LNCAP (cell line): ENCODE measurements at regions not wholly inside any gene's neighbourhood (a gene's known extent, or its start where the extent isn't known, plus 50 kb on each side); places are given as distances from the start of the nearest gene placed in this dataset.
A peak's percentile ranks its signal among the peaks of the same experiment; 100 is the strongest.

Experiments
- TF ChIP-seq, protein P1 (sequence below): fragments of 450-650 bp; IDR thresholded peaks from 2 replicates; pipeline ENCODE4 v1.5.1; 2017; ENCODE audit warnings: mild to moderate bottlenecking

DNA sequence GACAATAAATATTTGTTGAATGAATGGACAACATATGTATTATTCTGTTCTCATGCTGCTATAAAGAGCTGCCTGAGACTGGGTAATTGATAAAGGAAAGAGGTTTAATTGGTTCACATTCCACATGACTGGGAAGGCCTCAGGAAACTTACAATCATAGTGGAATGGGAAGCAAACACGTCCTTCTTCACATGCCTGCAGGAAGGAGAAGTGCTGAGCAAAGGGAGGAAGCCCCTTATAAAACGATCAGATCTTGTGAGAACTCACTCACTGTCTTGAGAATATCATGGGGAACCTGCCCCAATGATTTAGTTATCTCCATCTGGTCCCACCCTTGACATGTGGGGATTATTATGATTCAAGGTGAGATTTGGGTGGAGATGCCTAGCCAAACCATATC is 233.9 kb upstream of the AADAT start:
- TF ChIP-seq, protein P1, sequence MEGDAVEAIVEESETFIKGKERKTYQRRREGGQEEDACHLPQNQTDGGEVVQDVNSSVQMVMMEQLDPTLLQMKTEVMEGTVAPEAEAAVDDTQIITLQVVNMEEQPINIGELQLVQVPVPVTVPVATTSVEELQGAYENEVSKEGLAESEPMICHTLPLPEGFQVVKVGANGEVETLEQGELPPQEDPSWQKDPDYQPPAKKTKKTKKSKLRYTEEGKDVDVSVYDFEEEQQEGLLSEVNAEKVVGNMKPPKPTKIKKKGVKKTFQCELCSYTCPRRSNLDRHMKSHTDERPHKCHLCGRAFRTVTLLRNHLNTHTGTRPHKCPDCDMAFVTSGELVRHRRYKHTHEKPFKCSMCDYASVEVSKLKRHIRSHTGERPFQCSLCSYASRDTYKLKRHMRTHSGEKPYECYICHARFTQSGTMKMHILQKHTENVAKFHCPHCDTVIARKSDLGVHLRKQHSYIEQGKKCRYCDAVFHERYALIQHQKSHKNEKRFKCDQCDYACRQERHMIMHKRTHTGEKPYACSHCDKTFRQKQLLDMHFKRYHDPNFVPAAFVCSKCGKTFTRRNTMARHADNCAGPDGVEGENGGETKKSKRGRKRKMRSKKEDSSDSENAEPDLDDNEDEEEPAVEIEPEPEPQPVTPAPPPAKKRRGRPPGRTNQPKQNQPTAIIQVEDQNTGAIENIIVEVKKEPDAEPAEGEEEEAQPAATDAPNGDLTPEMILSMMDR, result no peak

DNA sequence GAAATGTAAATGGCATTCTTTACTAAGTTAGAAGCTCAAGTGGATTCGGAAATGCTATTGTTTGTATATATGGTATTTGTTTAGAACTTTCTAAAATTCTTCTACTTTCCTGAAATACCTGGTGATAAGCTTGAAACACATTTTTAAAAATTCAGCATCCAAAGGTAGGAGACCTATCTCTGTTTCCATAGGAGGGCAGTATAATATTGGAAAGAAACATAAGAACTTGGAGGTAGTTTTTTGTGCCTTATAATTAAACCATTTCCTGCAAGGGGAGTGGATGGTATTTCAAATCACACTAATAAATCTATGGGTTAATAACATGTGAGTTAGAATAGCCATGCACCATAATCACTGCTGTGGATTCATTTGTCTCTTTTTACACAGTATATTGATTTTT is 217.4 kb upstream of the AADAT start:
- TF ChIP-seq, protein P1, result peak; percentile 29; the same call in 1 of the 2 replicates

DNA sequence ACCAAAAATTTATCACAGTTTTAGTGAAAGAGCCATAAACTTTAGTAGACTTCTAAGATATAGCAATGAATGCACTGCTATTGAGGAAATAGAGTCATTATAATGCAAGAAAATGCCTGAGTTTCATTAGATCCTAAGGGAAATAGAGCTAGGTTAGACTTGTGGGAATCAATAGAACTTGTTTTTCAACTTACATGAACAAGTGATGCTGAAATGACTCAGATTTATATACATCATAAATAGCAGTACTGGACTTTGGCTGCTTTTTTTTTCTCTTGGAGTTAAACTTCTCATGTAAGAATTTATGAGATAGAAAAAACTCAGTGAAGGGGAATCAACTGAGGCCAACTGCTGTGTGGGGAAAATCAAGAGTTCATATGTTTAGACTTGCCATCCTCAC is 216.5 kb upstream of the AADAT start:
- TF ChIP-seq, protein P1, result no peak

DNA sequence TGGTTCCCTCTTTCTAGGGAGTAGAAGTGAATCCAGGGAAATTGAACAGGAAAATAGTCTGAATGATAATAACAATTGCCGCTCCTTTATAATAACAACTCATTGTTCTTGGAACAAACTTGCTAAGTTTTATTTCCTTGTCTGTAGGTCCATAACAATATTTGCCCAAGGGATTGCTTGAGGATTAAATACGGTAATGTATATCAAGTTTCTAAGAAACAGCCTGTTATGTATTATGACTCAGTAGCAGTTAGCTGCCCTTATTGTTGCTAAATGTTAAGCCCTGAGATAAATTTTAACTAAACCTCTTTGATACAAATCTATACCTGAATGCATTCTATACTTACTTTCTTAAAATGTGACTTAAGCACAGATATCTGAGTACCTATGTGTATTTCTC is 215.9 kb upstream of the AADAT start:
- TF ChIP-seq, protein P1, result no peak

DNA sequence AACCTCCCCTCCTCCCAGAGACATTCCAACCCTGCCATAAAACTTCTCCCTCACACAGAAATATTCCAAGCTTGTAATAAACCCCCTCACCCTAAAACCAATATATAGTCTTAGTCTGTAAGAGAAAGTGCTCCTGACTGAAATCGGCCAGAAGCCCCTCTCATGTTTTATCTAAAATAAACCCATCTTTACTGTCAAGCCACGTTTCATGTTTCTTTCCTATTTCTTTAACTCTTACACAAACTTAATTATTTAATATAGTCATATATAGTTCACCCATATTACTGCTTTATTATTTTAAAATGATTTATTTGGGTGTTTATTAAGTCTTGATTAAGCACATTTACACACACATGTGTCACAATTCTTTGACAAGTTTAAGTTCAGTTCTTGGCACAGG is 191.3 kb upstream of the AADAT start:
- TF ChIP-seq, protein P1, result no peak

DNA sequence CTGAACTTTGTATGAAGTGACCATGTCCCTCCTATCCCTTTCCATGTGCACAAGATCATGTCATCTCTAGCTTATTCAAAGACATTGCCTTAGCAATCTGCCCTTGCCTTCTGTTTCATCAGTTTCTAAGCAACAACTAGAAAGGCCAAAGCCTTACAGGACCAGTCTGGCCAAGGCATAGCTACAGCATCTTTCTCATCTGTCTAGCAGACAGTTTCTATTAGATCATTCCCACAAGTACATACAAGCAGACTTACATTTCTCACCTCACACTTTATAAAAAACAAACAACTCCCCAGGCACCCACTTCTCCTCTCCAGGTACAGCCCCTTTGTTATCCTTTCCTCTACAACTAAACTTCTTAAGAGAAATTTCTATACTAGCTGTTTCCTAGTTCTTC is 188.7 kb upstream of the AADAT start:
- TF ChIP-seq, protein P1, result no peak

DNA sequence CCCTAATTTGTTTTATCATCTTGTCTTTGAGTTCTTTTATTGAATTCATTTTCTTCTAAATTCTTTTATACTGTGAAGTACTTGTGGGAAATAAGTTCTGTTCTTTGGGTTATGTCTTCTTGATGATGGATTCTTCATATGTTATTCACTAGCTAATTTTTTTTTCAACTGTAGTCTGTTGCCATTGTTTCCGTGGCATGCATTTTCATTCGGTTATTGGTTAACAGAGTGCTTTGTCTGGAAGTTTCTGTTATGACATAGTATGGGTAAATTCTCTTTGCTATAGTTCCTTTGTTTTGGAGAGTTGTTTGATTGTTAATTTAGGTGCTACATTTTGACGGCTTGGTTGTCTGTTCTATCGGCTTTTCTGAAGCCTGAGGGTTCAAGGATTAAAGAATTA is 184.9 kb upstream of the AADAT start:
- TF ChIP-seq, protein P1, result no peak

DNA sequence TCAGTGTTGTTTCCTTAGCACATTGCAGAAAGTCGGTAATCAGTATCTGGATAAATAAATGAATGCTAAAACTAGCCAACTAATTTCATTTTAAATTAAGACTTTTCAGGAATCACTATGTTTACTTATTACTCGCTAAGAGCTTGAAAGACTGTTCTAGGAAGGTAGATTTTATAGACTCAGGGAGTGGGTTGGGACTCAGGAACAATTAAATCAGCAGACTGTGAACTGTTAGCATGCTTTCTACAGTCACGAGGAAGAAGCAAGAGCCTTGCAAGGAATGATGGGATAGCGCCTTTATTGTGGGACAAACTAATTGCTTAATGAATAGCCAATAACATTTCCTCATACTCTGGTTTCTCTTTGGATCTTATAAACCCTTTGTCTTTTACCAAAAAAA is 183.2 kb upstream of the AADAT start:
- TF ChIP-seq, protein P1, result no peak
